ENCODE measurements at regions not wholly inside any gene's neighbourhood (a gene's known extent, or its start where the extent isn't known, plus 50 kb on each side); places are given as distances from the start of the nearest gene placed in this dataset.

DNA sequence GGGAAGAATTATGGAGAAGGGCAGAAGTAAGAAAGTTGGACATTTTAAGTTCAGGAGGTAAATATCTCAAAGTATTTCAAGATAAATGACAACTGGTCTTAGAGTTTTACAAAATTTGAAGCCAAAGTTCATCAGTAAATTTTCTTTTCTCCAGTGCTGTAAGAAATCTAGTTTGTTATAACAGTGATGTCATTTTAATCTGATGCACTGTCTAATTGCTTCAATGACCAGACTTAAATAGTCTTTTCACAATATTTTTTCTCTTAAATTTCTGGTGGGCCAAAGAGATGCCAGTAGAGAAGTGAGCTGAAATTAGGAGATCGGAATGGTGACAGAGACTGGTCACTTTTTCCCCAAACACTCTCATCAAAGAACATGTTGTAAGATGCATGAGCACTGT, 156.5 kb upstream of the TMEM161B start:
- DNase-seq = no peak
- Mint-ChIP-seq H3K9me3 (no peaks in the 10 kb centered on the region), H3K4me3 (no peak overlapping the region), H3K4me1 (no peaks in the 10 kb centered on the region), H3K36me3 (ENCODE audit: low read depth) (no peaks in the 10 kb centered on the region), H3K27me3 (no peaks in the 10 kb centered on the region), H3K27ac (no peak overlapping the region)
- ChIA-PET CTCF (no interaction called here), POLR2A (no interaction called here)

DNA sequence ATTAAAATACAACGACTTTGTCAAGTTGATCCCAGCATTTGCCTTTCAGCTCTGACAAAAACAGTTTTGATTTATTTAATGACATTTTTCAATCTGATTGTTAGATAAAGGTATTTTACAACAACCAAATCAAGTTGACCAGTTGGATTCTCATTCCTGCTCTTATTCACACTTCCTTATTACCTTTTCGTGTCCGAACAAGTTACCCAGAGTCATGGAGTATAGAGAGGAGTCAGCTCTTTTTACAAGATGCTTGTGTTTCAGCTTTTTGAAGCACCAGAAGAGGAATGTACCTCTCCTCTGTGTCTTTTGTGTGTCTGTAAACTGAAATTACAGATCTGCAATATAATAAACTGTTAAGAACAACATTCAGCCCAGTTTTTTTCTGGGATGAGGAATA, 151.3 kb upstream of the TMEM161B start:
- Mint-ChIP-seq H3K27ac (no peak overlapping the region), H3K4me1 (no peaks in the 10 kb centered on the region), H3K4me3 (no peak overlapping the region), H3K27me3 (no peaks in the 10 kb centered on the region), H3K9me3 (no peaks in the 10 kb centered on the region), H3K36me3 (ENCODE audit: low read depth) (no peaks in the 10 kb centered on the region)
- ChIA-PET POLR2A (no interaction called here), CTCF (no interaction called here)
- no peak for DNase-seq

DNA sequence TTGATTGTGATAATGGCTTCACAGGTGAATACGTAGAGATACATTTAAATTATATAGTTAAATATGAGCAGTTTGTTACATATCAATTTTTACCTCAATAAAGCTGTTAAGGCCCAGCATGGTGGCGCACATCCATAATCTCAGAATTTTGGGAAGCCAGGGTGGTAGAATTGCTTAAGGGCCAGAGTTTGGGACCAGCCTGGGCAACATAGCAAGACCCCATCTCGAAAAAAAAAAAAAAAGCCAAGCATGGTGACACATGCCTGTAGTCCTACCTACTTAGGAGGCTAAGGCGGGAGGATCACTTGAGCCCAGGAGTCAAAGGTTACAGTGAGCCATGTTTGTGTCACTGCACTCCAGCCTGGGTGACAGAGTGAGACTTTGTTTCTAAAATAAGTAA, 138.7 kb upstream of the TMEM161B start:
- H3K27ac Mint-ChIP-seq = no peak overlapping the region
- H3K36me3 Mint-ChIP-seq (ENCODE audit: low read depth) = no peaks in the 10 kb centered on the region
- H3K27me3 Mint-ChIP-seq = no peaks in the 10 kb centered on the region
- no peak overlapping the region for H3K4me3 Mint-ChIP-seq
- no peaks in the 10 kb centered on the region for H3K4me1 Mint-ChIP-seq
- no peak for DNase-seq
- ChIA-PET CTCF (no interaction called here), POLR2A (no interaction called here)
- H3K9me3 Mint-ChIP-seq = no peaks in the 10 kb centered on the region

DNA sequence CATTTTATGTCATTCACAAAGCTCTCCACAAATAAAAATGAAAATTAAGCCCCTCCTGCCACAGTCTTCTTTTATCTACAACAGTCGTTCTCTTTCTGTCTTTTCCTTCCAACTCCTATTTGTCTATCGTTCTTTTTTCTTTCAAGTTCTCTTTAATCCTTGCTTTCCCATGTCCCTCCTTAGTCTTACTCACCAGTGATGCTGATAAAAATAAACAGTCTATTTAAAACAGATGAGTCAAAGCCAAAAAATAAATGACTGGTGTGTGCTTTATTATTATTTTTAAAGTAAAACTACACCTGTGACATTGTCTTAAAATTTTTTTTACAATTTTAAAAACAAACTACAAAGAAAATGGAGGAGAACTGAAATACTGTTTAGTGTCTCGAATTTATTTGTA, 137.1 kb upstream of the TMEM161B start:
- H3K27me3 Mint-ChIP-seq = no peaks in the 10 kb centered on the region
- POLR2A ChIA-PET = no interaction called here

DNA sequence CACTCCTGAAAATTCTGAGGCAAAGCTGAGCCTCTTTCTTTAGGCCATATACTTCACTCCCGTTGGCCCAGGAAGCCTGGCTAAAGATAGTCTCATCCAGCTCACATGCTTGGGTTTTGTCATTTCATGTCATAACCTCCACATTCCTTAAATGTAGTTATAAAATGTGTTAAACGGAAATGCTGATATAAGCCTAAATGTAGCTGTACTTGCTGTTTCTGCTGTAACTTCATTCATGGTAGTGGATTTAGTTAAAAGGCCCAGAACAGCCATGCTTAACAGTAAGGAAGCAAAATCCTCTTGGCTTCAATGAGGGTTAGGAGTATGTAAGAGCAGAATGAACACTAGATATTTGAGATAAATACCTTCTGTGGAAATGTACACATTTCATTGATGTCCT, 135.8 kb upstream of the TMEM161B start:
- POLR2A ChIA-PET = no interaction called here

More for the DNA sequence above, 137.1 kb upstream of the TMEM161B start:
- CTCF ChIA-PET = no interaction called here
- no peak overlapping the region for H3K27ac Mint-ChIP-seq
- no peaks in the 10 kb centered on the region for H3K4me1 Mint-ChIP-seq
- no peak for DNase-seq
- no peak overlapping the region for H3K4me3 Mint-ChIP-seq
- H3K9me3 Mint-ChIP-seq = no peaks in the 10 kb centered on the region
- no peaks in the 10 kb centered on the region for H3K36me3 Mint-ChIP-seq (ENCODE audit: low read depth)

DNA sequence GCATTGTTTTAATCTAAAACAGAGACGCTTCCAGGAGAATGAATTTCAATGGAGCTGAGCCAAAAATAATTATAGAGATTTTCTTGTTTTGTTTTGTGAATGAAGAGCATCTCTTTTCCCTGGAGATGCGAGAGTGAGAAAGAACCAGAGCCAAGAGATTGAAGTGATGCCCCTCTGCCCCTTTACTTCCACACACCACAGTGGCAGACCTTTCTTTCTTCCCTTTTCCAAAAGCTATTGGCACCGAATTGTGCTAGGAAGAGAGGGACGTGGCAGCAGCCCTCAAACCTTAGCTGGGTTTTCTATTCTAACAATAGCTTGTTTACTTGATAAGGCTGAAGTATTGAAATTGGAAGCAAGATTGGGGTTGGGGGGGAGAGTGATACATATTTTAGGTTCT, 133.0 kb upstream of the TMEM161B start:
- Mint-ChIP-seq H3K4me1 (peaks cover 2% of the 10 kb centered on the region), H3K9me3 (no peaks in the 10 kb centered on the region), H3K27me3 (no peaks in the 10 kb centered on the region), H3K36me3 (ENCODE audit: low read depth) (no peaks in the 10 kb centered on the region), H3K4me3 (no peak overlapping the region), H3K27ac (no peak overlapping the region)
- ChIA-PET POLR2A (no interaction called here), CTCF (no interaction called here)
- no peak for DNase-seq

More for the DNA sequence above, 135.8 kb upstream of the TMEM161B start:
- H3K4me3 Mint-ChIP-seq = no peak overlapping the region
- no peaks in the 10 kb centered on the region for H3K36me3 Mint-ChIP-seq (ENCODE audit: low read depth)
- no peak overlapping the region for H3K27ac Mint-ChIP-seq
- CTCF ChIA-PET = no interaction called here
- no peaks in the 10 kb centered on the region for H3K9me3 Mint-ChIP-seq
- H3K27me3 Mint-ChIP-seq = no peaks in the 10 kb centered on the region
- DNase-seq = no peak
- no peaks in the 10 kb centered on the region for H3K4me1 Mint-ChIP-seq

DNA sequence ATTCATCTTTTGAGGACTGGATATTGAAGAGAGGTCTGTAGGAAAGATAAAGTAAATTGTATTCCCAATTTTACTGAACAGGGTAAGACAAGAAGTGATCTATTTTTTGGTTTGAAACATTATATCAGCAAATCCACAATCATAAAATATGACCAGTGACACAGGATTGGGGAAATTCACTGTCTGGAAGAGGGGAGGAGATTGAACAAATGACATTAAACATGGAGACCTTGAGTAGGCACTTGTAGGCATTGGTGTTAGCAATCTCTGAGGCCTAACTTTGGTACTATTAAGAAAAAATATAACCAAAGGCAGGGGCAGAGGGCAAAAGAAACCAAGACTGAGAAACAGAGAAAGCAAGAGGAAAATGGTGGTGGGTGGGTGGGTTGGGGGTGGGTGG, 132.6 kb upstream of the TMEM161B start:
- Mint-ChIP-seq H3K27me3 (no peaks in the 10 kb centered on the region), H3K4me1 (peaks cover 2% of the 10 kb centered on the region), H3K9me3 (no peaks in the 10 kb centered on the region), H3K36me3 (ENCODE audit: low read depth) (no peaks in the 10 kb centered on the region), H3K27ac (no peak overlapping the region), H3K4me3 (no peak overlapping the region)
- DNase-seq = no peak
- POLR2A ChIA-PET = no interaction called here
- CTCF ChIA-PET = no interaction called here

DNA sequence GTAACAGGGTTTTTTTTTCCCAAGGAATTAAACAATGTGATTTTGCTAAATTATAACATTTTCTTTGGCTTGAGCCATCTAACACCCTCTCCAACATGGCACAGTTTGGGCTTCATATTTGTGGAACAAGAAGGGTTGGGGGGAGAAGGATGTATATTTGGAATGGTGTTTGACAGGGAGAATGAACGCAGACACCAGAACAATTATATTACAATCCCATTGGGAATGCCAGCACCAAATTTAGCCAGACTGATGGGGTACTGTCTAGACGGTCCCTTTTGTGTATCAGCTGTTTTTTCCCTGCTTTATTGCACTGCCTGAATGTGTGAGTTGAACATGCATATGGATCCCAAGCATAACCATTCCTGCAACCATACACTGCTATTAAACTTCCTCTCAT, 130.9 kb upstream of the TMEM161B start:
- H3K36me3 Mint-ChIP-seq (ENCODE audit: low read depth) = no peaks in the 10 kb centered on the region
- no peak overlapping the region for H3K4me3 Mint-ChIP-seq
- CTCF ChIA-PET = no interaction called here
- peaks cover 2% of the 10 kb centered on the region for H3K4me1 Mint-ChIP-seq
- H3K27me3 Mint-ChIP-seq = no peaks in the 10 kb centered on the region
- H3K27ac Mint-ChIP-seq = no peak overlapping the region
- no peak for DNase-seq
- POLR2A ChIA-PET = no interaction called here
- no peaks in the 10 kb centered on the region for H3K9me3 Mint-ChIP-seq

DNA sequence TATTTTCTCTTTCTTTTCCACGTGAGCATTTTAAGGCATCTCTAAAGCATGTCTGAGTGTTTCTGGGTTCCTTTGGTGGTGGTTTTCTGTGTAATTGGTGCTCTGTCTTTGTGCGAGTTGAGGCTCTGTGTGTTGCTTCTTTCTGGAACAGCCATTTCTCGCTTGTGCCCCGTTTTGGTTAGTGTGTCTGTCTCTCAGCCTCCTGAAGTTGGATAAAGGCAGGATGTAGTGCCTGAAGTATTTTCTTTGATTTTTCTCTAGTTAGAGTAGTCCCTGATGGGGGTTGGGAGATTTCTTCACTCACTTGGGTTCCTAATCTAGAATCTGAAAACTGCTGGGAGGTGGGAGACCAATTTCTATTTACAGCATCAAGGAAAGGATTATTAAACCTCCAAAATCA, 129.7 kb upstream of the TMEM161B start:
- Mint-ChIP-seq H3K9me3 (no peaks in the 10 kb centered on the region), H3K27me3 (no peaks in the 10 kb centered on the region), H3K27ac (no peak overlapping the region), H3K4me1 (peaks cover 2% of the 10 kb centered on the region), H3K4me3 (no peak overlapping the region), H3K36me3 (ENCODE audit: low read depth) (no peaks in the 10 kb centered on the region)
- ChIA-PET CTCF (no interaction called here), POLR2A (no interaction called here)
- no peak for DNase-seq

DNA sequence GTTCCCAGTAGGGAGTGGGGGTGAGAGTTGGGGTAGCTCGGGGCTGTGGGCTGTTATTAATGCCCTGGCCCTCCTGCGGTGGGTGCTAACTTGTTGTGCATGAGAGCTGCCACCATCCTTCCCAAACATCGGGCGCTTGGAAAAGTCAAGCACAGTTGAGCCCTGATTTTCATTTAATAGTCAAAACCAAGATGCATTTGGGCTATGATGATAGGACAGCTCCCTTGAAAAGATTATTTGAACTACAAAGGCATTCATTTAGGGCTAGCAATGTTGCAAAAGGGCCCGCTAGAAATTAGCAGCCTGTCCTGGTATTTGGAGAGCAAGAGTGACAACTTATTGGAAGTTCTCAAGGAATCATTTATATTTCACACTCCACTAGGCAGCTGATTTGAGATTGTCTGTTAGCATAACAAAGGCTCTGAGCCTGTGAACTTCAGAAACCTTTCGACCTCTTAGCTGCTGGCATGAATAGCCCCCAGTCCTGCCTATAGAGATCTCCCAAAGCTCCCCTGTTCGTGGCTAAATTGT, 128.2 kb upstream of the TMEM161B start:
- Mint-ChIP-seq H3K4me1 (peaks cover 2% of the 10 kb centered on the region), H3K27me3 (no peaks in the 10 kb centered on the region), H3K4me3 (no peak overlapping the region), H3K27ac (no peak overlapping the region), H3K36me3 (ENCODE audit: low read depth) (no peaks in the 10 kb centered on the region), H3K9me3 (no peaks in the 10 kb centered on the region)
- ChIA-PET POLR2A (no interaction called here), CTCF (no interaction called here)
- no peak for DNase-seq

DNA sequence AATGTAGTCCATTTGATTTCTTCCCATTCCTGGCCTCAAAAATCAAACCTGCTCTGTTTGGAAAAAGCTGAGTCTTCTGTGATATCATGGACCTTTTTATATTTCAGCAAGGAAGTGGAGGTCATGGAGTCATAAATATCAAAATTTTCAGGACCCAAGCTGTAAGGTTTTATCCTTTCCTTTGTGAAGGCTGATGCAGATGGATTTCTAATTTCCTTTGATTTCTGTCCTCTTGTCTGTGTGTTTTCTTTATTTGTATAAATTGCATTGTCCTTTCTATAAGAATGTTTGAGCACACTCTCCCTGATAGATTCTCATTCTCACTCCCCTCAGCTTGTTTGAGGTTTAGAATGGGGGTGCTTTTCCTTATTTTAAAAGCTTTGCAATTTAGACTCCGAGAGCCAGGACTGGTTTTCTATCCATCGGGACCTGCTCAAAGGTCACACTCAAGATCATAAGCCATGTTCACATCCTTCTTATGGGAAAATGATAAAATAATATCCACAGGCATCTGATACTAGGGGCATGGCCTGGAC, 127.4 kb upstream of the TMEM161B start:
- CTCF ChIA-PET = no interaction called here
- H3K4me1 Mint-ChIP-seq = peaks cover 2% of the 10 kb centered on the region

DNA sequence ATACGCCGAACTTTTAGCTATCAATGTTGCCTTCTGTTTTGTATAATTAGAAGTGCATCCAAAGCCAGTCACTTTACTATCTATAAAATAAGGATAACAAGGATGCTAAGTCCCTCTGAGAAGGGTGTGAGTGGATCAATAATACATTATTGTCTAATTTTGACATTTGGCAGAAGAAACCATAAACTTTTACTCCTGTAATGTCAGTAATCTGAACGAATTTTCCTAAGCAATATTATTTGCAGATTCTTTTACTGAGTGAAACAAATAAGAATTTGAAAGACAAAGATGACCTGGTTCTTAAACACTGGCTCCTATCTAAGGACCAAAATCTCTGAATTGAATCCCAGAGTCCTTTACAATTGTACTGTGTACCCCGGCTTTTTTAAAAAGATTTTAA, 126.6 kb upstream of the TMEM161B start:
- DNase-seq = no peak
- CTCF ChIA-PET = interaction anchor here (0.7 kb wide), 1 partner anchor 102 kb away, joined by 3 read pairs; no protein-coding TSS in a partner anchor
- POLR2A ChIA-PET = no interaction called here
- no peak overlapping the region for H3K27ac Mint-ChIP-seq
- no peaks in the 10 kb centered on the region for H3K9me3 Mint-ChIP-seq
- H3K4me1 Mint-ChIP-seq = peaks cover 2% of the 10 kb centered on the region
- no peak overlapping the region for H3K4me3 Mint-ChIP-seq
- no peaks in the 10 kb centered on the region for H3K36me3 Mint-ChIP-seq (ENCODE audit: low read depth)
- no peaks in the 10 kb centered on the region for H3K27me3 Mint-ChIP-seq

More for the DNA sequence above, 127.4 kb upstream of the TMEM161B start:
- H3K36me3 Mint-ChIP-seq (ENCODE audit: low read depth) = no peaks in the 10 kb centered on the region
- POLR2A ChIA-PET = no interaction called here
- DNase-seq = no peak
- no peaks in the 10 kb centered on the region for H3K9me3 Mint-ChIP-seq
- no peak overlapping the region for H3K4me3 Mint-ChIP-seq
- H3K27ac Mint-ChIP-seq = no peak overlapping the region
- H3K27me3 Mint-ChIP-seq = no peaks in the 10 kb centered on the region

DNA sequence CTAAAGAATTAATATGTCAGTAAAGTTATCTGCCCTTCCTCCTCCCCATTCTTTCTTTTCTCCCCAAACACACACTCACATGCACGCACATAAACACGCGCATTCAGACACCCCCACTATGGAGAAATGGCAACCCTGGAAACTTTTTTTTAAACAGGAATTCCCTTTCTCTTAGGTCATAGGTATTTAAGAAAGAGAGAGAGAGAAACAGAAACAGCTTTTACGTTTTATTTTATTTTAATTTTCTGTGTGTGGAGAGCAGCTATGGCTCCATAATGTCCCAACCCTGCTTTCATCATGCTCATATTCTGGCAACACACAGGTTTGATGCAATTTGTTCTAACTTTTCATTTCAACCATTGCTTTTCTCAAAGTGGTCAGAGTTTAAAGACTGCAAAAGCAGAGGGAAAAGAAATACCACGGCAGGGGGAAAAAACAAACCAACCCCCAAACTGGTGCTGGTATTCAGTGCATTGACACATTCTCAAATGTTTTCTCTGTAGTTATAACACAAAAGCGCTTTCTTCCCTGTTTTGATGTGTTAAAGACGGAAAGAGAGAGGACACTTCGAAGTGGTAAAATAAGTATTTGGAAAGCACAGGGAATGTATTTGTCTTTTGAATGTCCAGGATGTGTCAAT, 126.0 kb upstream of the TMEM161B start:
- no peak overlapping the region for H3K4me3 Mint-ChIP-seq
- H3K27ac Mint-ChIP-seq = no peak overlapping the region
- H3K27me3 Mint-ChIP-seq = no peaks in the 10 kb centered on the region
- no peaks in the 10 kb centered on the region for H3K9me3 Mint-ChIP-seq
- H3K36me3 Mint-ChIP-seq (ENCODE audit: low read depth) = no peaks in the 10 kb centered on the region
- ChIA-PET POLR2A (no interaction called here), CTCF (interaction anchor here (0.7 kb wide), 1 partner anchor 101 kb away, joined by 3 read pairs; no protein-coding TSS in a partner anchor)
- no peak for DNase-seq
- peaks cover 2% of the 10 kb centered on the region for H3K4me1 Mint-ChIP-seq
